ENCODE measurements at regions not wholly inside any gene's neighbourhood (a gene's known extent, or its start where the extent isn't known, plus 50 kb on each side); places are given as distances from the start of the nearest gene placed in this dataset.

DNA sequence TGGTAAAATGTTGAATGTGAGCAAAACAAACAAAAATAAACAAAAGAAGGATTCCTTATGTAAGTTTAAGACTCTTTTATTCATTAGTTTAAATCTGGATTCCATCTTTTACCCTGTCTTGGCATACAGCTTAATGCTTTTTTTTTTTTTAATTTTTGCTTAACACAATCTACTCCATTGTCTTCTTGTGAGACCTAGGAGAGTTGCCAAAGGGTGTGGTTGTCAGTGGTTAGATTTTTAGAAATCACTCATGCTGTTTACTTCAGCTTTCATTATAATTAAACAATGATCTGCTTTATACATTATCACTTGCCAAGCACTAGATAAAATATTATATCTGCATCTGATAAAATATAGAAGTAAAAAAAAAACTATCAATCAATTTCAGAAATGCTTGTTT is 77.7 kb upstream of the KITLG start:
- H3K27ac ChIP-seq = no peak overlapping the region
- H3K36me3 ChIP-seq (ENCODE audit: low read depth, missing control alignments) = no peaks in the 10 kb centered on the region
- no peaks in the 10 kb centered on the region for H3K9me3 ChIP-seq
- no peak overlapping the region for H3K4me3 ChIP-seq
- no peak for DNase-seq
- no peaks in the 10 kb centered on the region for H3K4me1 ChIP-seq
- intact Hi-C loops (cut with DNase I; ENCODE audit: low total_unique reads) = no loop called here
- H3K27me3 ChIP-seq = no peaks in the 10 kb centered on the region
- TF ChIP-seq POLR2A (IDR thresholded peaks at IDR 0.05) = no peak
- TF ChIP-seq, protein P1, sequence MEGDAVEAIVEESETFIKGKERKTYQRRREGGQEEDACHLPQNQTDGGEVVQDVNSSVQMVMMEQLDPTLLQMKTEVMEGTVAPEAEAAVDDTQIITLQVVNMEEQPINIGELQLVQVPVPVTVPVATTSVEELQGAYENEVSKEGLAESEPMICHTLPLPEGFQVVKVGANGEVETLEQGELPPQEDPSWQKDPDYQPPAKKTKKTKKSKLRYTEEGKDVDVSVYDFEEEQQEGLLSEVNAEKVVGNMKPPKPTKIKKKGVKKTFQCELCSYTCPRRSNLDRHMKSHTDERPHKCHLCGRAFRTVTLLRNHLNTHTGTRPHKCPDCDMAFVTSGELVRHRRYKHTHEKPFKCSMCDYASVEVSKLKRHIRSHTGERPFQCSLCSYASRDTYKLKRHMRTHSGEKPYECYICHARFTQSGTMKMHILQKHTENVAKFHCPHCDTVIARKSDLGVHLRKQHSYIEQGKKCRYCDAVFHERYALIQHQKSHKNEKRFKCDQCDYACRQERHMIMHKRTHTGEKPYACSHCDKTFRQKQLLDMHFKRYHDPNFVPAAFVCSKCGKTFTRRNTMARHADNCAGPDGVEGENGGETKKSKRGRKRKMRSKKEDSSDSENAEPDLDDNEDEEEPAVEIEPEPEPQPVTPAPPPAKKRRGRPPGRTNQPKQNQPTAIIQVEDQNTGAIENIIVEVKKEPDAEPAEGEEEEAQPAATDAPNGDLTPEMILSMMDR (IDR thresholded peaks at IDR 0.05) = no peak

DNA sequence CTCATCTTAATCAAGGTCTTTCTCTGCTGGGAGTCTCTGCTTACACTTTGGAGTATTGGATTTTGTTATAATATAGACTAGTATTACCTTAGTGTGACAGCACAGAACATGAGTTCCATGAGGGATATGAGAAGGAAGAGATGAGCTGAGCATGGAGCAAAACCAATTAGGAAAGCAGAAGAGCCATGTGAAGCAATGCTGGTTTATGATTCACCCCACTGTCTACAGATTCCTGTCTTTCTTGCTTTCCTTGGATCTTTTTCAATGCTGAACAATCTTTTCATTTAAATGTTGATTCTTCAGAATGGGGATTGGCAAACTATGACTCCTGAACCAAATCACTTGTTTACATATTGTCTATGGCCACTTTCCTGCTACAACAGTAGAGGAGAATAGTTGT is 70.4 kb upstream of the KITLG start:
- H3K27ac ChIP-seq = no peak overlapping the region
- H3K27me3 ChIP-seq = no peaks in the 10 kb centered on the region
- H3K9me3 ChIP-seq = no peaks in the 10 kb centered on the region
- no peak for TF ChIP-seq POLR2A (IDR thresholded peaks at IDR 0.05)
- TF ChIP-seq, protein P1 (IDR thresholded peaks at IDR 0.05) = no peak
- no peak for DNase-seq
- intact Hi-C loops (cut with DNase I; ENCODE audit: low total_unique reads) = no loop called here
- no peaks in the 10 kb centered on the region for H3K4me1 ChIP-seq
- no peak overlapping the region for H3K4me3 ChIP-seq
- H3K36me3 ChIP-seq (ENCODE audit: low read depth, missing control alignments) = no peaks in the 10 kb centered on the region

DNA sequence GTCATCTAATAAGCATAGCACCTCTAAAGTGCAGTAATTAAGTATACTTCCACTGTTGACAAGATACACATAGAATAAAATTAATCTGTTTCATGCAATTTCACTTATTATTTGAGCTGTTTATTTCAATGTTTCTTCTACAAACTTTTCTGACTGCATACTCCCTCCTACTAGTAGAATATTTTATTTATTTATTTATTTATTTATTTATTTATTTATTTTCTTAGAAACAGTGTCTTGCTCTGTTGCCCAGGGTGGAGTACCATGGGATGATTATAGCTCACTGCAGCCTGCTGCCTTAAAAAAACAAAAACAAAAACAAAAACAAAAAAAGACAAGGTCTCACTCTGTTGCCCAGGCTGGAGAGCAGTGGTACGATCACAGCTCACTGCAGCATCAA is 68.4 kb upstream of the KITLG start:
- Histone ChIP-seq H3K4me3 (no peak overlapping the region), H3K27ac (no peak overlapping the region), H3K9me3 (no peaks in the 10 kb centered on the region), H3K36me3 (ENCODE audit: low read depth, missing control alignments) (no peaks in the 10 kb centered on the region), H3K4me1 (no peaks in the 10 kb centered on the region), H3K27me3 (no peaks in the 10 kb centered on the region)
- DNase-seq = no peak
- WGBS, 2 donors = 82 to 86% methylated on average over 1 of the region's 1 CpG
- TF ChIP-seq, protein P1 (IDR thresholded peaks at IDR 0.05) = no peak
- TF ChIP-seq POLR2A (IDR thresholded peaks at IDR 0.05) = no peak
- intact Hi-C loops (cut with DNase I; ENCODE audit: low total_unique reads) = no loop called here

DNA sequence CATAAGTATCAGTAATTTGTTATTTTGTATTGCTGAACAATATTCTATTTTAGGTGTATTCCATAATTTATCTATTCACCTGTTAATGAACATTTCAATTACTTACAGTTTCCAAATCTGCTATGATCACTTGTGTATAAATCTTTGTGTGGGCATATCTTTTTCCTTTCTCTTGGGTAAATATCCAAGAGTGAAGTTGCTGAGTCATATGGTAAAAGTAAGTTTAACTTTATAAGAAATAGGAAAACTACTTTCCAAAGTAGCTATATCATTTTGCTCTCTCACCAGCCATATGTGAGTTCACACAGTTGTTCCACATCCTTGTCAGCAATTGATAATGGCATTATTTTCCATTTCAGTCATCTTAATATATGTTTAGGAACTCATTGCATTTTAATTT is 66.6 kb upstream of the KITLG start:
- Histone ChIP-seq H3K27ac (no peak overlapping the region), H3K36me3 (ENCODE audit: low read depth, missing control alignments) (no peaks in the 10 kb centered on the region), H3K9me3 (no peaks in the 10 kb centered on the region), H3K4me1 (no peaks in the 10 kb centered on the region), H3K27me3 (no peaks in the 10 kb centered on the region), H3K4me3 (no peak overlapping the region)
- intact Hi-C loops (cut with DNase I; ENCODE audit: low total_unique reads) = no loop called here
- no peak for DNase-seq
- TF ChIP-seq, protein P1 (IDR thresholded peaks at IDR 0.05) = no peak
- no peak for TF ChIP-seq POLR2A (IDR thresholded peaks at IDR 0.05)

DNA sequence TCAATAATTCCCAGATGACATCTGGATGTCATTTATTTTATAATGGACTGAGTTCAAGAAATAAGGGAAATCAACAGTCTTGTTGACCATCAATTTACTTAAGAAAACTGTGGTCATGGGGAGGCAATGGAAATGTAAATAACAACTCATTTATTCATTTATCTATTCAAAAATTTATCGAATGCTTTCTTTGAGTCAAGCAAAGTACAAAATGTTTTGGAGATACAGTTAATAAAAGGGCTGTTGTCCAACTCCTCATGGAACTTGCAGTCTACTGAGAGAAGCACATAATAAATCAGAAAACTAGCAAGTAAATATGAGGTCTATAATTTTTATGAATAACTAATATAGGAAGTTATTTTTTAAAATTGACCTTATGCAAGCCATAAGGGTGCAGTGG is 65.5 kb upstream of the KITLG start:
- TF ChIP-seq, protein P1 (IDR thresholded peaks at IDR 0.05) = no peak
- no peak for TF ChIP-seq POLR2A (IDR thresholded peaks at IDR 0.05)
- 35 to 54% methylated on average over 1 of the region's 1 CpG for WGBS, 2 donors
- Histone ChIP-seq H3K27ac (no peak overlapping the region), H3K4me3 (no peak overlapping the region), H3K27me3 (no peaks in the 10 kb centered on the region), H3K4me1 (no peaks in the 10 kb centered on the region), H3K9me3 (no peaks in the 10 kb centered on the region), H3K36me3 (ENCODE audit: low read depth, missing control alignments) (no peaks in the 10 kb centered on the region)
- intact Hi-C loops (cut with DNase I; ENCODE audit: low total_unique reads) = no loop called here
- no peak for DNase-seq
